HEK293T (cell line): ENCODE measurements at regions not wholly inside any gene's neighbourhood (a gene's known extent, or its start where the extent isn't known, plus 50 kb on each side); places are given as distances from the start of the nearest gene placed in this dataset.
"Not testable (repeated sequence)": the region's sequence is repeated elsewhere in the genome, so short reads cannot be mapped to it uniquely, and the experiment has no call there.

Experiments used
- CTCF ChIA-PET: fragments of 350-600 bp; formaldehyde crosslinking; extraction: SDS; loops from one replicate; lab custom pipeline; 2021; ENCODE audit warnings: antibody characterized with exemption, inconsistent platforms; lab: Yijun Ruan, JAX
- POLR2A ChIA-PET: fragments of 350-600 bp; formaldehyde crosslinking; extraction: SDS; loops from one replicate; lab custom pipeline; 2020; ENCODE audit warnings: antibody characterized with exemption, inconsistent platforms; lab: Yijun Ruan, JAX
- DNase-seq: peaks from one replicate; pipeline ENCODE4 v3.0.0; 2012; ENCODE audit warnings: mixed read lengths; ENCODE audit errors: extremely low spot score
- ARNT ChIP-seq: fragments of 450-650 bp; IDR thresholded peaks from 2 replicates; pipeline ENCODE4 v1.6.1; 2017; ENCODE audit warnings: mild to moderate bottlenecking
- BHLHE40 ChIP-seq: fragments of 450-650 bp; IDR thresholded peaks from 2 replicates; pipeline ENCODE4 v1.6.1; 2016; ENCODE audit warnings: mild to moderate bottlenecking, moderate library complexity, borderline replicate concordance
- CTBP1 ChIP-seq: fragments of 450-650 bp; IDR thresholded peaks from 2 replicates; pipeline ENCODE4 v1.6.1; 2016; ENCODE audit warnings: borderline replicate concordance
- ELF4 ChIP-seq: fragments of 450-650 bp; IDR thresholded peaks from 2 replicates; pipeline ENCODE4 v1.6.1; 2017; ENCODE audit warnings: antibody characterized with exemption
- FOXA1 ChIP-seq: fragments of 450-650 bp; IDR thresholded peaks from 2 replicates; pipeline ENCODE4 v1.6.1; 2016; ENCODE audit warnings: mild to moderate bottlenecking
- FOXK2 ChIP-seq: fragments of 450-650 bp; IDR thresholded peaks from 2 replicates; pipeline ENCODE4 v1.6.1; 2016; ENCODE audit warnings: mild to moderate bottlenecking
- FOXM1 ChIP-seq: fragments of 450-650 bp; IDR thresholded peaks from 2 replicates; pipeline ENCODE4 v1.6.1; 2017; ENCODE audit warnings: mild to moderate bottlenecking, borderline replicate concordance
- HDGF ChIP-seq: fragments of 450-650 bp; IDR thresholded peaks from 2 replicates; pipeline ENCODE4 v1.6.1; 2017; ENCODE audit warnings: antibody characterized with exemption, borderline replicate concordance
- L3MBTL2 ChIP-seq: fragments of 450-650 bp; conservative IDR thresholded peaks from 2 replicates; pipeline ENCODE4 v1.6.1; 2016; ENCODE audit warnings: mild to moderate bottlenecking
- LEF1 ChIP-seq: fragments of 450-650 bp; IDR thresholded peaks from 2 replicates; pipeline ENCODE4 v1.6.1; 2017; ENCODE audit warnings: mild to moderate bottlenecking, borderline replicate concordance
- NFRKB ChIP-seq: fragments of 450-650 bp; IDR thresholded peaks from 2 replicates; pipeline ENCODE4 v1.6.1; 2016; ENCODE audit warnings: mild to moderate bottlenecking, moderate library complexity
- PKNOX1 ChIP-seq: fragments of 450-650 bp; IDR thresholded peaks from 2 replicates; pipeline ENCODE4 v1.6.1; 2016
- SP1 ChIP-seq: fragments of 450-650 bp; IDR thresholded peaks from 2 replicates; pipeline ENCODE4 v1.6.1; 2017
- SUZ12 ChIP-seq: fragments of 450-650 bp; IDR thresholded peaks from 2 replicates; pipeline ENCODE4 v1.6.1; 2016; ENCODE audit warnings: mild to moderate bottlenecking
- TARDBP ChIP-seq: fragments of 450-650 bp; IDR thresholded peaks from 2 replicates; pipeline ENCODE4 v1.6.1; 2016
- ZNF384 ChIP-seq: fragments of 450-650 bp; IDR thresholded peaks from 2 replicates; pipeline ENCODE4 v1.6.1; 2016

GRCh38 chr6:155755452-155755851 lies 299.8 kb upstream of the NOX3 start:
- POLR2A ChIA-PET = no interaction called here
- DNase-seq = no peak
- CTCF ChIA-PET = no interaction called here
- TF ChIP-seq TARDBP (no peak), LEF1 (no peak), FOXA1 (no peak), ZNF384 (no peak), ELF4 (no peak), PKNOX1 (no peak), BHLHE40 (no peak), FOXK2 (no peak), CTBP1 (no peak), L3MBTL2 (no peak), FOXM1 (no peak), HDGF (no peak), SUZ12 (no peak), NFRKB (no peak), ARNT (no peak), SP1 (no peak)

GRCh38 chr6:155748778-155749177 lies 293.1 kb upstream of the NOX3 start:
- DNase-seq, CTCF ChIA-PET, POLR2A ChIA-PET: not testable (repeated sequence)

- DNase-seq = no peak
- ChIA-PET CTCF (no interaction called here), POLR2A (no interaction called here)
- TF ChIP-seq TARDBP (no peak), LEF1 (no peak), BHLHE40 (no peak), HDGF (no peak), ZNF384 (no peak), ARNT (no peak), FOXA1 (no peak), SP1 (no peak), ELF4 (no peak), CTBP1 (no peak)
These were observed 291.9 kb upstream of the NOX3 start for GRCh38 chr6:155747491-155747890.

GRCh38 chr6:155740781-155741399 lies 285.3 kb upstream of the NOX3 start:
- ChIA-PET CTCF (no interaction called here), POLR2A (no interaction called here)
- no peak for DNase-seq
- TF ChIP-seq FOXK2 = no peak
- TF ChIP-seq FOXM1 = no peak
- TF ChIP-seq SUZ12 = no peak
- no peak for TF ChIP-seq CTBP1
- no peak for TF ChIP-seq HDGF
- TF ChIP-seq ELF4 = no peak
- TF ChIP-seq PKNOX1 = no peak
- TF ChIP-seq BHLHE40 = no peak
- no peak for TF ChIP-seq ARNT
- no peak for TF ChIP-seq L3MBTL2
- TF ChIP-seq TARDBP = no peak
- TF ChIP-seq NFRKB = no peak
- TF ChIP-seq LEF1 = no peak
- TF ChIP-seq ZNF384 = no peak
- no peak for TF ChIP-seq SP1
- no peak for TF ChIP-seq FOXA1

GRCh38 chr6:155738602-155739105 lies 283.0 kb upstream of the NOX3 start:
- DNase-seq = no peak
- ChIA-PET POLR2A (no interaction called here), CTCF (interaction anchor here (0.7 kb wide), 1 partner anchor 1211 kb away, joined by 8 read pairs; no protein-coding TSS in a partner anchor)
- no peak for TF ChIP-seq HDGF
- no peak for TF ChIP-seq FOXM1

- POLR2A ChIA-PET = no interaction called here
These were observed 261.7 kb upstream of the NOX3 start for GRCh38 chr6:155717374-155717773.

More at GRCh38 chr6:155717374-155717773, 261.7 kb upstream of the NOX3 start:
- no peak for DNase-seq
- CTCF ChIA-PET = no interaction called here
- TF ChIP-seq TARDBP (no peak), FOXK2 (no peak), LEF1 (no peak), SP1 (no peak), ARNT (no peak), NFRKB (no peak), ZNF384 (no peak), SUZ12 (no peak), FOXM1 (no peak), L3MBTL2 (no peak), PKNOX1 (no peak), FOXA1 (no peak), CTBP1 (no peak)
